GM18867 (cell line): ENCODE measurements at regions not wholly inside any gene's neighbourhood (a gene's known extent, or its start where the extent isn't known, plus 50 kb on each side); places are given as distances from the start of the nearest gene placed in this dataset.
A peak's percentile ranks its signal among the peaks of the same experiment; 100 is the strongest.
"Not testable (repeated sequence)": the region's sequence is repeated elsewhere in the genome, so short reads cannot be mapped to it uniquely, and the experiment has no call there.

Source experiments
- ATAC-seq: cut with Tn5 transposase; IDR thresholded peaks from one replicate; pipeline ENCODE4 v1.9.1; 2021; ENCODE audit warnings: mild to moderate bottlenecking, moderate library complexity; ENCODE audit not compliant: unreplicated experiment

GRCh38 chr2:142585785-142586184 lies 291.7 kb upstream of the KYNU start:
- peak; percentile 94 for ATAC-seq

GRCh38 chr2:142582317-142582716 lies 295.1 kb upstream of the KYNU start:
- no peak for ATAC-seq

- no peak for ATAC-seq
Observed at GRCh38 chr2:142581491-142581890, 296.0 kb upstream of the KYNU start.

- ATAC-seq, result no peak
Observed at GRCh38 chr2:142580691-142581090, 296.8 kb upstream of the KYNU start.

- no peak for ATAC-seq
Observed at GRCh38 chr2:142575561-142575960, 301.9 kb upstream of the KYNU start.

- ATAC-seq, result no peak
Observed at GRCh38 chr2:142574388-142574787, 303.1 kb upstream of the KYNU start.

GRCh38 chr2:142572346-142573132 lies 304.9 kb upstream of the KYNU start:
- no peak for ATAC-seq

GRCh38 chr2:142571934-142572333 lies 305.5 kb upstream of the KYNU start:
- no peak for ATAC-seq

GRCh38 chr2:142562900-142563299 lies 314.6 kb upstream of the KYNU start:
- no peak for ATAC-seq

- no peak for ATAC-seq
Observed at GRCh38 chr2:142561656-142562055, 315.8 kb upstream of the KYNU start.

- ATAC-seq, result no peak
Observed at GRCh38 chr2:142557391-142557790, 320.1 kb upstream of the KYNU start.

GRCh38 chr2:142545999-142546398 lies 331.5 kb upstream of the KYNU start:
- not testable (repeated sequence) for ATAC-seq

GRCh38 chr2:142545036-142545435 lies 332.4 kb upstream of the KYNU start:
- no peak for ATAC-seq

- ATAC-seq, result no peak
Observed at GRCh38 chr2:142544173-142544572, 333.3 kb upstream of the KYNU start.

GRCh38 chr2:142542431-142542910 lies 335.0 kb upstream of the KYNU start:
- no peak for ATAC-seq

- ATAC-seq, result no peak
Observed at GRCh38 chr2:142536966-142537365, 340.5 kb upstream of the KYNU start.

GRCh38 chr2:142536492-142536891 lies 341.0 kb upstream of the KYNU start:
- no peak for ATAC-seq

GRCh38 chr2:142535311-142535710 lies 342.2 kb upstream of the KYNU start:
- no peak for ATAC-seq

GRCh38 chr2:142533177-142533576 lies 344.3 kb upstream of the KYNU start:
- no peak for ATAC-seq

- no peak for ATAC-seq
Observed at GRCh38 chr2:142531377-142531776, 346.1 kb upstream of the KYNU start.

GRCh38 chr2:142525720-142526119 lies 351.7 kb upstream of the KYNU start:
- ATAC-seq, result no peak

- ATAC-seq, result no peak
Observed at GRCh38 chr2:142521492-142521891, 356.0 kb upstream of the KYNU start.

GRCh38 chr2:142515493-142515892 lies 362.0 kb upstream of the KYNU start:
- ATAC-seq, result no peak
